Omental fat pad (tissue), 3 donors: ENCODE measurements at regions not wholly inside any gene's neighbourhood (a gene's known extent, or its start where the extent isn't known, plus 50 kb on each side); places are given as distances from the start of the nearest gene placed in this dataset.

Experiments used
- ATAC-seq: fragments of 150-250 bp; one replicate; pipeline ENCODE4 v1.9.1; 2016; ENCODE audit warnings: mild to moderate bottlenecking, moderate library complexity; ENCODE audit not compliant: low FRiP score
- DNase-seq: peaks from one replicate; pipeline ENCODE4 v3.0.0-alpha.2; 2019; ENCODE audit warnings: low spot score
- TF ChIP-seq, protein P1 (sequence below), 3 donors: fragments of 450-650 bp; IDR thresholded peaks; one replicate each; pipeline ENCODE4 v1.5.1; 2016 to 2017; ENCODE audit warnings: antibody characterized with exemption in 3 of 3, mild to moderate bottlenecking in 3 of 3, moderate library complexity in 2 of 3

DNA sequence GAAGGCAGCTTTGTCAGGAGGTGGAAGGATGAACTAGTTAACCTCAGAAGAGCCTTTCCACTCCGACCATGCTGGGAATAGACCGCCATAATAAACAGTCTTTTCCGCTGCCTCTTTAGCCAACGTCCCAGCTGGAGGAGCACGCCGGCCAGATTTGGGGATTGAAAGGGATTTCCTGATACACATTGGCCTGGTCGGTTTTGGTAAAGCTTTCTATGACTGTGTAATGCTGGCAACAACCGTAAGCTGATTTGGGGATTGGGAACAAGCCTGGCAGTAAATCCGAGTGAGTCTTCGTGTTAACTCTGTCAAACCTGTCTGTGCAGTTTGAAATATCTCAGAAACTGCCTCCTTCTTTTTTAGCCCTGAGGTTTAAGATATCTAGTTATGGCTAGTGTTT lies 87.0 kb downstream of the DAD1 start:
- TF ChIP-seq, protein P1, sequence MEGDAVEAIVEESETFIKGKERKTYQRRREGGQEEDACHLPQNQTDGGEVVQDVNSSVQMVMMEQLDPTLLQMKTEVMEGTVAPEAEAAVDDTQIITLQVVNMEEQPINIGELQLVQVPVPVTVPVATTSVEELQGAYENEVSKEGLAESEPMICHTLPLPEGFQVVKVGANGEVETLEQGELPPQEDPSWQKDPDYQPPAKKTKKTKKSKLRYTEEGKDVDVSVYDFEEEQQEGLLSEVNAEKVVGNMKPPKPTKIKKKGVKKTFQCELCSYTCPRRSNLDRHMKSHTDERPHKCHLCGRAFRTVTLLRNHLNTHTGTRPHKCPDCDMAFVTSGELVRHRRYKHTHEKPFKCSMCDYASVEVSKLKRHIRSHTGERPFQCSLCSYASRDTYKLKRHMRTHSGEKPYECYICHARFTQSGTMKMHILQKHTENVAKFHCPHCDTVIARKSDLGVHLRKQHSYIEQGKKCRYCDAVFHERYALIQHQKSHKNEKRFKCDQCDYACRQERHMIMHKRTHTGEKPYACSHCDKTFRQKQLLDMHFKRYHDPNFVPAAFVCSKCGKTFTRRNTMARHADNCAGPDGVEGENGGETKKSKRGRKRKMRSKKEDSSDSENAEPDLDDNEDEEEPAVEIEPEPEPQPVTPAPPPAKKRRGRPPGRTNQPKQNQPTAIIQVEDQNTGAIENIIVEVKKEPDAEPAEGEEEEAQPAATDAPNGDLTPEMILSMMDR (IDR thresholded peaks at IDR 0.05) = no peak
- DNase-seq (no peak), ATAC-seq (no peak)

DNA sequence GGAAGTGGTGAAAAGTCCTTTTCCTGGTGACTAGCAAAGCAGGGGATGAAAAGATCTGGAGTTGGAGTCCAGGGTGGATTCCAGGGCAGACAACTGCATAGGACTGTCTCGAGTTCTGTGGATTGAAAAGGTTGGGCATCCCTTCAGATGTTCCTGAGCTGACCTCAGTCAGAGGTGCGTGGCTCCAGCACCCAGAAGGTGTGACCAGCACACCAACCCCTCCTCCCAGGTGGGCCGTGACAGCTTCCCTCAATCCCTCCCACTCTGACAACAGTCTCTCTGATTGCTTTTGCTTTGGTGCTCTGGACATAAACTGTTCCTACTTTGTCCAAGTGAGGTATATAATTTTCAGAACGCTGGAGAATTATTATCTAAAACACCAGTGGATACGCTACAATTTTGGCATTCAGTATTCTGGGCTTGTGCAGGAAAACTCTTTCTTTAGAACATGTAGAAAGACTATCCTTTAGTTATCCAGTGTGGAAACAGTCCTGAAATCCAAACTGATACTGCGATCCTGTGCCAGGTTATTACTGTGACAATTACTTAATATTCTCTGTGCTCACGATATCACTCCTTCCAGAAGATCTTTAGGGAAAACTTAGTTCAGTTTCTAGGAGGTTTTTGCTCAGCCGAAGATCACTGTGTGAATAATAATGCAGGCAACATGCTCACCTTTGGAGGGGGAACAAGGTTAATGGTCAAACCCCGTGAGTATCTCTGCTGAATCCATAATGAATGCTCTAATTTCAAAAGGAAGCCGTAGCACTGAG lies 87.9 kb downstream of the DAD1 start:
- no peak for DNase-seq
- no peak for ATAC-seq
- TF ChIP-seq, protein P1 (IDR thresholded peaks at IDR 0.05) = no peak

DNA sequence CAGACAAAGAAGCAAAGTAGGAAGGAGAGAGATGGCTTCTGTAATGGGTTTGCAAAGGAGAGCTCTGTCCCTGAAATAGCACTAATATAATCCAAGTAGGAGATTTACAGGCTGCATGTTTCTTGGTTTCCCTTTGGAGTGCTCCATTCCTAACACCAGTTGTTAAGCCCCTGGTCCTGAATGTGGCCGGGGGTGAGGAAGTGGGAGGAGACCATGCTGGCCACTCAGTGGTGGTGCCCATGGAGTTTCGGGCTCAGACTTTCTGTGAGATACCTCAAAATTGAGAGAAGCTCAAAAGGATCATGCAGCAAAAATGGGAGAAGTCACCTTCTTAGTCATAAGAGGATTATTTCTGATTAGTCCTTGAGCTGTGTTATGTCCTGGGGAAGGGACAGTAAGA lies 88.5 kb downstream of the DAD1 start:
- TF ChIP-seq, protein P1 (IDR thresholded peaks at IDR 0.05) = no peak

DNA sequence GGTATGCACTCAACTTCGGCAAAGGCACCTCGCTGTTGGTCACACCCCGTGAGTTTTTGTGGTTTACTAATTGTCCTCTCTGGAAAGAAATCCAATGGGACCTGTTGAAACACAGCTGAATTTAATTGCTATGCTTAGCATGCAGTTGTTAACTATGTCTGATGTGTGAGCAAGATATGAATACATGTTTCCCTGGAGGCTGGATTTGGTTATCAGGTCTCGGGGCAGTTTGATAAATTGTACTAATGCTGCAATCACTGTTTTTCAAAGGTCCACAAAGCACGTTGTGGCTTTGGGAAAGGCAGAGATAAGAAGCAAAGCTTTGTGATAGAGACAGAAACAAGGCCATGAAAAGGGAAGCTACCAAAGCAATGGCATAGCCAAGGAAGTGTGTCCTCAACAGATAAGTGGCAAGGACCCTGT lies 91.3 kb downstream of the DAD1 start:
- no peak for DNase-seq
- TF ChIP-seq, protein P1 (IDR thresholded peaks at IDR 0.05) = no peak
- no peak for ATAC-seq

More for the DNA sequence above, 88.5 kb downstream of the DAD1 start:
- DNase-seq (no peak), ATAC-seq (no peak)

DNA sequence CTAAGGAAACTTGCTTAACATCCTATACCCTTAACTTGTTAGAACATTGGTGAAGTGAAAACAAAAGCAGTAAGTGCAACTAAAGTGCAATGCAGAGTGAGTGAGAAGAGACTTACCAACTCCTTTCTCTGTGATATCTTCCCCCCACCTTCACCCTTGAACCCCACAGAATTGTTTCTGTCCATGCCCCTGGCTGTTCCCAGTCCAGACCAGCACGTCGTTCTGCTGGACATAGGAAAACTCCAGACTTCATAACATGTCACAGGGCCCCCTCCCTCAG lies 91.9 kb downstream of the DAD1 start:
- TF ChIP-seq, protein P1 (IDR thresholded peaks at IDR 0.05) = no peak
- no peak for DNase-seq
- no peak for ATAC-seq

DNA sequence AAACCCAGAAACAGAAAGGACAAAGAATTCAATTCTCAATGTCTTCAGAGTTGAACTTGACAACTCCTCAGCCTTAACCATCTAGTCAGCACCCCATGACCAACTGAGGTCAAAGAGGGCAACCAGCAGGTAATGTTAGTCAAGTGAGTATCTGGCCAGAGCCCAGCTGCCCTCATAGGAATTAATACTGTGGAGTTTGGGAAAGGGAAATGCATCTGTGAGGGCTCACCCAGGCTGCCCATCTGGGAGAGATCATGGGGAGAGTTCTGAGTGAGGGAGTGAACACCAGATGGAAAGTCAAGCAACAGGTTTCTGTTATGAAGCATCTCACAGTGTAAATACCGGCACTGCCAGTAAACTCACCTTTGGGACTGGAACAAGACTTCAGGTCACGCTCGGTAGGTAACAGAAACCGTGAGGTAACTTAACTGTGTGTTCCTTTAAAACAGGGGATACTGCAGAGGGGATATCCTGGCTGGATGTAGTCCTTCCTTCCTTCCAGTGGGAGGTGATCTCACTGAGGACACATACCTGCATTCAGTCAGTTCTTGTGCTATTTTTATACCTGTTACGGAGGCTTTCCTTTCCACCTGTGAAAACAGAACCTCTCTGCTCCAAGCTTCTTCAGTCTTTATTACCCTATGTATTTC lies 94.4 kb downstream of the DAD1 start:
- TF ChIP-seq, protein P1 (IDR thresholded peaks at IDR 0.05) = no peak
- no peak for ATAC-seq
- DNase-seq = no peak

DNA sequence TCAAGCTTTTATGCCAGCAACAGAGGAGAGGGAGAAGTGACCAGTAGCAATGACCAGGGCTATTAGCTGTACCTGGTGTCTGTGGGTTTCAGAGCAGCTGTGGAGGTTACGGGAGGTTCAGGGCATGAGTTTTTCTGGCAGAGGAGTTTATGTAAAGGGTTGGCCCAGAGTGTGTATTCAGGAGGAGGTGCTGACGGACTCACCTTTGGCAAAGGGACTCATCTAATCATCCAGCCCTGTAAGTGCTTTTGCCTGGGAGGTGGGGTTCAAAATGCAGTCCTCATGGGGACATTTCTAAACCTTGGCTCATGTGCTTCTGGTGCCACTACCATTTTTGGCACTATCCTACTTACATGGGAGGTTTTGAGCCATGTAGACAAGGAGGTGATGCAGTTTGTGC lies 95.3 kb downstream of the DAD1 start:
- no peak for ATAC-seq
- DNase-seq = no peak
- TF ChIP-seq, protein P1 (IDR thresholded peaks at IDR 0.05) = no peak
